K562 (cell line): ENCODE measurements at regions not wholly inside any gene's neighbourhood (a gene's known extent, or its start where the extent isn't known, plus 50 kb on each side); places are given as distances from the start of the nearest gene placed in this dataset.
A peak's percentile ranks its signal among the peaks of the same experiment; 100 is the strongest.

Experiments used
- ATF1 ChIP-seq, 2 experiments: fragments of 450-650 bp in 1 of 2; IDR thresholded peaks; 2 replicates each; pipeline ENCODE4 v1.6.1; 2016; ENCODE audit warnings: missing compliant biosample characterization in 1 of 2, missing genetic modification characterization in 1 of 2
- CHD4 ChIP-seq: fragments of 200-600 bp; sonication (generic); IDR thresholded peaks from 3 replicates; pipeline ENCODE4 v1.6.1; 2012; ENCODE audit warnings: low read depth, mild to moderate bottlenecking, mixed read lengths, low read length, inconsistent platforms; ENCODE audit not compliant: insufficient read depth, insufficient replicate concordance, poor library complexity, severe bottlenecking
- ETV1 ChIP-seq: fragments of 450-650 bp; conservative IDR thresholded peaks from 2 replicates; pipeline ENCODE4 v1.6.1; 2016; ENCODE audit warnings: missing genetic modification characterization, control low read depth, low read depth, missing compliant biosample characterization
- FOXJ2 ChIP-seq: fragments of 200-800 bp; sonication (Bioruptor generic); IDR thresholded peaks from 2 replicates; pipeline ENCODE4 v1.6.1; 2016; ENCODE audit warnings: missing genetic modification characterization, missing compliant biosample characterization
- FOXK2 ChIP-seq, 2 experiments: fragments of 450-650 bp; IDR thresholded peaks in 1 of 2; conservative IDR thresholded peaks in 1 of 2; 2 replicates each; pipeline ENCODE4 v1.6.1; 2016; ENCODE audit warnings: low read depth in 2 of 2, mild to moderate bottlenecking in 1 of 2
- FOXM1 ChIP-seq, 2 experiments: fragments of 450-650 bp in 1 of 2; sonication (generic) in 1 of 2; formaldehyde crosslinking in 1 of 2; IDR thresholded peaks; 2 replicates each; pipeline versions ENCODE4 v1.6.1 to v1.9.0; 2017 to 2022; ENCODE audit warnings: low read depth in 2 of 2, mild to moderate bottlenecking in 2 of 2, missing genetic modification reagents in 1 of 2, moderate library complexity in 1 of 2
- MTA1 ChIP-seq: fragments of 450-650 bp; IDR thresholded peaks from 2 replicates; pipeline ENCODE4 v1.6.1; 2017; ENCODE audit warnings: borderline replicate concordance
- MYC ChIP-seq, 2 experiments: fragments of 250-450 bp in 1 of 2; sonication (Bioruptor Pico) in 1 of 2; IDR thresholded peaks; 2 replicates each; pipeline versions ENCODE4 v1.5.1 to v1.6.1; 2012 to 2021; ENCODE audit warnings: low read depth in 2 of 2, borderline replicate concordance in 1 of 2, improper control_type of control experiment in 1 of 2, low read length in 1 of 2, mild to moderate bottlenecking in 1 of 2, moderate library complexity in 1 of 2
- NR4A1 ChIP-seq, 2 experiments: fragments of 250-450 bp in 1 of 2; fragments of 450-650 bp in 1 of 2; sonication (Bioruptor Pico) in 1 of 2; IDR thresholded peaks; 2 replicates each; pipeline versions ENCODE4 v1.4.0 to v1.6.1; 2016 to 2020; ENCODE audit warnings: mild to moderate bottlenecking in 2 of 2, missing compliant biosample characterization in 1 of 2, missing genetic modification characterization in 1 of 2, moderate library complexity in 1 of 2
- NRF1 ChIP-seq, 2 experiments: fragments of 450-650 bp; IDR thresholded peaks in 1 of 2; conservative IDR thresholded peaks in 1 of 2; 2 replicates each; pipeline ENCODE4 v1.6.1; 2014; ENCODE audit warnings: mild to moderate bottlenecking in 2 of 2
- PHF8 ChIP-seq: fragments of 200-600 bp; sonication (generic); IDR thresholded peaks from 2 replicates; pipeline ENCODE4 v1.6.1; 2012; ENCODE audit warnings: mixed run types, mild to moderate bottlenecking, inconsistent platforms, low read length, moderate library complexity, borderline replicate concordance
- POLR2AphosphoS5 ChIP-seq: IDR thresholded peaks from 2 replicates; pipeline ENCODE4 v1.6.1; 2011; ENCODE audit warnings: mild to moderate bottlenecking, low read depth, low read length, moderate library complexity; ENCODE audit not compliant: control insufficient read depth, insufficient read depth
- POLR2B ChIP-seq: fragments of 450-650 bp; IDR thresholded peaks from 2 replicates; pipeline ENCODE4 v1.6.1; 2018; ENCODE audit warnings: low read depth; ENCODE audit not compliant: partially characterized antibody
- RBBP5 ChIP-seq: fragments of 200-600 bp; sonication (generic); IDR thresholded peaks from 2 replicates; pipeline ENCODE4 v1.6.1; 2012; ENCODE audit warnings: borderline replicate concordance, mild to moderate bottlenecking, low read length, control low read depth, inconsistent platforms; ENCODE audit not compliant: insufficient read depth, poor library complexity, severe bottlenecking
- ZNF134 ChIP-seq: fragments of 250-450 bp; sonication (Bioruptor Pico); conservative IDR thresholded peaks from 2 replicates; pipeline ENCODE4 v1.4.0; 2020
- ZNF384 ChIP-seq: IDR thresholded peaks from 2 replicates; pipeline ENCODE4 v1.6.1; 2012; ENCODE audit warnings: low read depth, low read length, improper control_type of control experiment
- TF ChIP-seq, protein P1 (sequence below), 2 experiments: IDR thresholded peaks; 2 replicates each; pipeline ENCODE4 v1.6.1; 2011; ENCODE audit warnings: borderline replicate concordance in 1 of 2, control low read depth in 1 of 2, low read depth in 1 of 2, low read length in 1 of 2, mild to moderate bottlenecking in 1 of 2, mixed read lengths in 1 of 2, moderate library complexity in 1 of 2; ENCODE audit not compliant: insufficient read depth in 1 of 2, insufficient read length in 1 of 2, poor library complexity in 1 of 2, severe bottlenecking in 1 of 2; ENCODE audit errors: extremely low read depth in 1 of 2
- TF ChIP-seq, protein P2 (sequence below): fragments of 250-450 bp; sonication (Bioruptor Pico); IDR thresholded peaks from 2 replicates; pipeline ENCODE4 v1.8.0; 2021; ENCODE audit warnings: borderline replicate concordance, mild to moderate bottlenecking, moderate library complexity; ENCODE audit not compliant: poor library complexity, severe bottlenecking
- TF ChIP-seq, protein P3 (sequence below): sonication (generic); formaldehyde crosslinking; IDR thresholded peaks from 2 replicates; pipeline ENCODE4 v1.4.0; 2020; ENCODE audit warnings: mild to moderate bottlenecking, missing genetic modification reagents
- TF ChIP-seq, protein P4 (sequence below): fragments of 450-650 bp; IDR thresholded peaks from 2 replicates; pipeline ENCODE4 v1.6.1; 2014; ENCODE audit warnings: low read depth, mild to moderate bottlenecking, moderate library complexity, borderline replicate concordance

DNA sequence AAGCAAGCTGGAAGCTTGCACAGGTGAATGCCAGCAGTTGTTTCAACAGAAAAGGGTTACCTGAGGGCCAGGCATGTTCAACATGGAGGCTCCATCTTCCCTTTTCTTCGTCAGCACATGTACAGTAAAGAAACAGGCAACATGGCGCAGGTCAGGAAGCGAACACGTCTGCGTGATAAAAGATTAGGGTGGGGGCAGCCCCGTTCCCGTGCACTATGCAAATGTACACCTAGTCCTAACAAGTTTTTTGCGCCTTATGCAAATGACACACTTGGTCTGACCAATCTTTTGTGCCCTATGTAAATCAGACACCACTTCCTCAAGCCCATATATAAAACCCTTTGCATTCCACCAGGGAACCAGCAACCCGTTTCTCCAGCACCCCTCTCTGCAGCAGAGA, 452.1 kb upstream of the PTPRD start (continued):
- TF ChIP-seq NRF1 (conservative IDR thresholded peaks at IDR 0.05 in 1 of 2, IDR thresholded peaks at IDR 0.05 in 1 of 2), result peak; percentile 73 to 78
- peak; percentile 90 for TF ChIP-seq MYC (IDR thresholded peaks at IDR 0.05; ENCODE audit: low read depth, low read length)
- no peak for TF ChIP-seq MYC (CRISPR knock-in tag; IDR thresholded peaks at IDR 0.05; ENCODE audit: borderline replicate concordance, low read depth)
- 0 out of 2 replicates have a peak, but pooled peaks have one; percentile 41 for TF ChIP-seq POLR2AphosphoS5
- peak; percentile 28 for TF ChIP-seq POLR2B
- TF ChIP-seq ATF1 (CRISPR knock-in tag; IDR thresholded peaks at IDR 0.05), result no peak
- TF ChIP-seq ATF1 (tag; IDR thresholded peaks at IDR 0.05), result peak; percentile 75
- no peak for TF ChIP-seq RBBP5
- no peak for TF ChIP-seq CHD4
- TF ChIP-seq PHF8, result peak; percentile 39; the same call in 1 of the 2 replicates
- TF ChIP-seq, protein P1, sequence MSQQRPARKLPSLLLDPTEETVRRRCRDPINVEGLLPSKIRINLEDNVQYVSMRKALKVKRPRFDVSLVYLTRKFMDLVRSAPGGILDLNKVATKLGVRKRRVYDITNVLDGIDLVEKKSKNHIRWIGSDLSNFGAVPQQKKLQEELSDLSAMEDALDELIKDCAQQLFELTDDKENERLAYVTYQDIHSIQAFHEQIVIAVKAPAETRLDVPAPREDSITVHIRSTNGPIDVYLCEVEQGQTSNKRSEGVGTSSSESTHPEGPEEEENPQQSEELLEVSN (IDR thresholded peaks at IDR 0.05; ENCODE audit: borderline replicate concordance in 1 of 2, extremely low read depth in 1 of 2, insufficient read depth in 1 of 2, insufficient read length in 1 of 2, low read depth in 1 of 2, low read length in 1 of 2, poor library complexity in 1 of 2, severe bottlenecking in 1 of 2), result peak; percentile 14 to 55
- TF ChIP-seq FOXM1 (IDR thresholded peaks at IDR 0.05; ENCODE audit: low read depth), result no peak
- TF ChIP-seq FOXM1 (CRISPR knock-in tag; IDR thresholded peaks at IDR 0.05; ENCODE audit: low read depth), result no peak
- no peak for TF ChIP-seq MTA1
- TF ChIP-seq ETV1 (tag), result 0 out of 2 replicates have a peak, but pooled peaks have one; percentile 24
- TF ChIP-seq FOXK2 (conservative IDR thresholded peaks at IDR 0.05 in 1 of 2, IDR thresholded peaks at IDR 0.05 in 1 of 2; ENCODE audit: low read depth in 2 of 2), result peak; percentile 59 to 76; a peak in 2 of 4 replicates
- TF ChIP-seq ZNF384, result peak; percentile 43
- TF ChIP-seq, protein P2, sequence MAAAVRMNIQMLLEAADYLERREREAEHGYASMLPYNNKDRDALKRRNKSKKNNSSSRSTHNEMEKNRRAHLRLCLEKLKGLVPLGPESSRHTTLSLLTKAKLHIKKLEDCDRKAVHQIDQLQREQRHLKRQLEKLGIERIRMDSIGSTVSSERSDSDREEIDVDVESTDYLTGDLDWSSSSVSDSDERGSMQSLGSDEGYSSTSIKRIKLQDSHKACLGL, result no peak
- no peak for TF ChIP-seq FOXJ2
- TF ChIP-seq ZNF134 (CRISPR knock-in tag), result no peak
- TF ChIP-seq, protein P3, sequence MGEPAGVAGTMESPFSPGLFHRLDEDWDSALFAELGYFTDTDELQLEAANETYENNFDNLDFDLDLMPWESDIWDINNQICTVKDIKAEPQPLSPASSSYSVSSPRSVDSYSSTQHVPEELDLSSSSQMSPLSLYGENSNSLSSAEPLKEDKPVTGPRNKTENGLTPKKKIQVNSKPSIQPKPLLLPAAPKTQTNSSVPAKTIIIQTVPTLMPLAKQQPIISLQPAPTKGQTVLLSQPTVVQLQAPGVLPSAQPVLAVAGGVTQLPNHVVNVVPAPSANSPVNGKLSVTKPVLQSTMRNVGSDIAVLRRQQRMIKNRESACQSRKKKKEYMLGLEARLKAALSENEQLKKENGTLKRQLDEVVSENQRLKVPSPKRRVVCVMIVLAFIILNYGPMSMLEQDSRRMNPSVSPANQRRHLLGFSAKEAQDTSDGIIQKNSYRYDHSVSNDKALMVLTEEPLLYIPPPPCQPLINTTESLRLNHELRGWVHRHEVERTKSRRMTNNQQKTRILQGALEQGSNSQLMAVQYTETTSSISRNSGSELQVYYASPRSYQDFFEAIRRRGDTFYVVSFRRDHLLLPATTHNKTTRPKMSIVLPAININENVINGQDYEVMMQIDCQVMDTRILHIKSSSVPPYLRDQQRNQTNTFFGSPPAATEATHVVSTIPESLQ (CRISPR knock-in tag), result no peak
- no peak for TF ChIP-seq NR4A1 (CRISPR knock-in tag; IDR thresholded peaks at IDR 0.05)
- TF ChIP-seq NR4A1 (tag; IDR thresholded peaks at IDR 0.05), result 0 out of 2 replicates have a peak, but pooled peaks have one; percentile 28
- TF ChIP-seq, protein P4, sequence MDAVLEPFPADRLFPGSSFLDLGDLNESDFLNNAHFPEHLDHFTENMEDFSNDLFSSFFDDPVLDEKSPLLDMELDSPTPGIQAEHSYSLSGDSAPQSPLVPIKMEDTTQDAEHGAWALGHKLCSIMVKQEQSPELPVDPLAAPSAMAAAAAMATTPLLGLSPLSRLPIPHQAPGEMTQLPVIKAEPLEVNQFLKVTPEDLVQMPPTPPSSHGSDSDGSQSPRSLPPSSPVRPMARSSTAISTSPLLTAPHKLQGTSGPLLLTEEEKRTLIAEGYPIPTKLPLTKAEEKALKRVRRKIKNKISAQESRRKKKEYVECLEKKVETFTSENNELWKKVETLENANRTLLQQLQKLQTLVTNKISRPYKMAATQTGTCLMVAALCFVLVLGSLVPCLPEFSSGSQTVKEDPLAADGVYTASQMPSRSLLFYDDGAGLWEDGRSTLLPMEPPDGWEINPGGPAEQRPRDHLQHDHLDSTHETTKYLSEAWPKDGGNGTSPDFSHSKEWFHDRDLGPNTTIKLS, result peak; percentile 84; the same call in 1 of the 2 replicates
